ENCODE measurements at regions not wholly inside any gene's neighbourhood (a gene's known extent, or its start where the extent isn't known, plus 50 kb on each side); places are given as distances from the start of the nearest gene placed in this dataset.
"Not testable (repeated sequence)": the region's sequence is repeated elsewhere in the genome, so short reads cannot be mapped to it uniquely, and the experiment has no call there.

- Histone ChIP-seq H3K4me3 (ENCODE audit: low read depth, low read length) (no peak overlapping the region), H3K27ac (ENCODE audit: low read depth, low read length) (no peak overlapping the region), H3K4me1 (ENCODE audit: control insufficient read depth, insufficient read depth, low read length, unreplicated experiment) (no peaks in the 10 kb centered on the region), H2AFZ (ENCODE audit: low read length, unreplicated experiment) (no peak overlapping the region), H3K79me2 (ENCODE audit: control insufficient read depth, insufficient read depth, low read length, unreplicated experiment) (no peaks in the 10 kb centered on the region), H3K36me3 (ENCODE audit: insufficient read depth, low read length) (no peaks in the 10 kb centered on the region), H3K27me3 (ENCODE audit: insufficient read depth, low read length) (peaks cover 10% of the 10 kb centered on the region; the same call in 1 of the 2 replicates)
Measured at GRCh38 chr3:152891678-152892077, 56.7 kb downstream of the P2RY1 start.

GRCh38 chr3:152892446-152892845 is 57.5 kb downstream of the P2RY1 start:
- no peak overlapping the region for H3K27ac ChIP-seq (ENCODE audit: low read depth, low read length)
- peaks cover 10% of the 10 kb centered on the region; the same call in 1 of the 2 replicates for H3K27me3 ChIP-seq (ENCODE audit: insufficient read depth, low read length)
- H3K79me2 ChIP-seq (ENCODE audit: control insufficient read depth, insufficient read depth, low read length, unreplicated experiment) = no peaks in the 10 kb centered on the region
- H3K4me1 ChIP-seq (ENCODE audit: control insufficient read depth, insufficient read depth, low read length, unreplicated experiment) = no peaks in the 10 kb centered on the region
- H2AFZ ChIP-seq (ENCODE audit: low read length, unreplicated experiment) = no peak overlapping the region
- H3K4me3 ChIP-seq (ENCODE audit: low read depth, low read length) = no peak overlapping the region
- H3K36me3 ChIP-seq (ENCODE audit: insufficient read depth, low read length) = no peaks in the 10 kb centered on the region

GRCh38 chr3:152893647-152894046 is 58.7 kb downstream of the P2RY1 start:
- Histone ChIP-seq H2AFZ (ENCODE audit: low read length, unreplicated experiment) (no peak overlapping the region), H3K79me2 (ENCODE audit: control insufficient read depth, insufficient read depth, low read length, unreplicated experiment) (no peaks in the 10 kb centered on the region), H3K4me1 (ENCODE audit: control insufficient read depth, insufficient read depth, low read length, unreplicated experiment) (no peaks in the 10 kb centered on the region), H3K36me3 (ENCODE audit: insufficient read depth, low read length) (no peaks in the 10 kb centered on the region), H3K27me3 (ENCODE audit: insufficient read depth, low read length) (peaks cover 4% of the 10 kb centered on the region; the same call in 1 of the 2 replicates), H3K27ac (ENCODE audit: low read depth, low read length) (no peak overlapping the region), H3K4me3 (ENCODE audit: low read depth, low read length) (no peak overlapping the region)

- no peak overlapping the region for H3K4me3 ChIP-seq (ENCODE audit: low read depth, low read length)
- H3K4me1 ChIP-seq (ENCODE audit: control insufficient read depth, insufficient read depth, low read length, unreplicated experiment) = no peaks in the 10 kb centered on the region
- no peak overlapping the region for H3K27ac ChIP-seq (ENCODE audit: low read depth, low read length)
- H3K36me3 ChIP-seq (ENCODE audit: insufficient read depth, low read length) = no peaks in the 10 kb centered on the region
- H2AFZ ChIP-seq (ENCODE audit: low read length, unreplicated experiment) = no peak overlapping the region
- H3K27me3 ChIP-seq (ENCODE audit: insufficient read depth, low read length) = 0 out of 2 replicates have a peak, but pooled peaks cover 4% of the 10 kb centered on the region
- H3K79me2 ChIP-seq (ENCODE audit: control insufficient read depth, insufficient read depth, low read length, unreplicated experiment) = no peaks in the 10 kb centered on the region
Measured at GRCh38 chr3:152899306-152899705, 64.4 kb downstream of the P2RY1 start.

- Histone ChIP-seq H3K4me1 (ENCODE audit: control insufficient read depth, insufficient read depth, low read length, unreplicated experiment) (no peaks in the 10 kb centered on the region), H3K4me3 (ENCODE audit: low read depth, low read length) (no peak overlapping the region), H3K27me3 (ENCODE audit: insufficient read depth, low read length) (no peaks in the 10 kb centered on the region), H3K27ac (ENCODE audit: low read depth, low read length) (no peak overlapping the region), H3K36me3 (ENCODE audit: insufficient read depth, low read length) (no peaks in the 10 kb centered on the region), H2AFZ (ENCODE audit: low read length, unreplicated experiment) (no peak overlapping the region), H3K79me2 (ENCODE audit: control insufficient read depth, insufficient read depth, low read length, unreplicated experiment) (no peaks in the 10 kb centered on the region)
Measured at GRCh38 chr3:152902141-152902669, 67.3 kb downstream of the P2RY1 start.

GRCh38 chr3:152905631-152906030 is 70.7 kb downstream of the P2RY1 start:
- Histone ChIP-seq H3K36me3 (ENCODE audit: insufficient read depth, low read length) (no peaks in the 10 kb centered on the region), H3K79me2 (ENCODE audit: control insufficient read depth, insufficient read depth, low read length, unreplicated experiment) (no peaks in the 10 kb centered on the region), H3K4me3 (ENCODE audit: low read depth, low read length) (no peak overlapping the region)

GRCh38 chr3:152909180-152909883 is 74.4 kb downstream of the P2RY1 start:
- Histone ChIP-seq H3K36me3 (ENCODE audit: insufficient read depth, low read length) (no peaks in the 10 kb centered on the region), H3K4me1 (ENCODE audit: control insufficient read depth, insufficient read depth, low read length, unreplicated experiment) (peaks cover 11% of the 10 kb centered on the region), H3K27ac (ENCODE audit: low read depth, low read length) (no peak overlapping the region), H3K27me3 (ENCODE audit: insufficient read depth, low read length) (no peaks in the 10 kb centered on the region), H3K4me3 (ENCODE audit: low read depth, low read length) (no peak overlapping the region), H2AFZ (ENCODE audit: low read length, unreplicated experiment) (peak overlapping the region; percentile 9), H3K79me2 (ENCODE audit: control insufficient read depth, insufficient read depth, low read length, unreplicated experiment) (no peaks in the 10 kb centered on the region)

More at GRCh38 chr3:152905631-152906030, 70.7 kb downstream of the P2RY1 start:
- Histone ChIP-seq H2AFZ (ENCODE audit: low read length, unreplicated experiment) (no peak overlapping the region), H3K27me3 (ENCODE audit: insufficient read depth, low read length) (no peaks in the 10 kb centered on the region), H3K27ac (ENCODE audit: low read depth, low read length) (no peak overlapping the region), H3K4me1 (ENCODE audit: control insufficient read depth, insufficient read depth, low read length, unreplicated experiment) (peaks cover 11% of the 10 kb centered on the region)

GRCh38 chr3:152910211-152910610 is 75.3 kb downstream of the P2RY1 start:
- no peak overlapping the region for H3K27ac ChIP-seq (ENCODE audit: low read depth, low read length)
- peak overlapping the region; percentile 51 for H2AFZ ChIP-seq (ENCODE audit: low read length, unreplicated experiment)

GRCh38 chr3:152910966-152911365 is 76.0 kb downstream of the P2RY1 start:
- no peaks in the 10 kb centered on the region for H3K36me3 ChIP-seq (ENCODE audit: insufficient read depth, low read length)

More at GRCh38 chr3:152910211-152910610, 75.3 kb downstream of the P2RY1 start:
- Histone ChIP-seq H3K4me1 (ENCODE audit: control insufficient read depth, insufficient read depth, low read length, unreplicated experiment) (peaks cover 11% of the 10 kb centered on the region), H3K36me3 (ENCODE audit: insufficient read depth, low read length) (no peaks in the 10 kb centered on the region), H3K27me3 (ENCODE audit: insufficient read depth, low read length) (no peaks in the 10 kb centered on the region), H3K4me3 (ENCODE audit: low read depth, low read length) (no peak overlapping the region), H3K79me2 (ENCODE audit: control insufficient read depth, insufficient read depth, low read length, unreplicated experiment) (no peaks in the 10 kb centered on the region)

GRCh38 chr3:152914743-152915142 is 79.8 kb downstream of the P2RY1 start:
- H3K4me1 ChIP-seq (ENCODE audit: control insufficient read depth, insufficient read depth, low read length, unreplicated experiment); H3K27ac ChIP-seq (ENCODE audit: low read depth, low read length); H3K27me3 ChIP-seq (ENCODE audit: insufficient read depth, low read length); H2AFZ ChIP-seq (ENCODE audit: low read length, unreplicated experiment); H3K4me3 ChIP-seq (ENCODE audit: low read depth, low read length); H3K79me2 ChIP-seq (ENCODE audit: control insufficient read depth, insufficient read depth, low read length, unreplicated experiment); H3K36me3 ChIP-seq (ENCODE audit: insufficient read depth, low read length): not testable (repeated sequence)

More at GRCh38 chr3:152910966-152911365, 76.0 kb downstream of the P2RY1 start:
- Histone ChIP-seq H2AFZ (ENCODE audit: low read length, unreplicated experiment) (no peak overlapping the region), H3K27ac (ENCODE audit: low read depth, low read length) (no peak overlapping the region), H3K4me1 (ENCODE audit: control insufficient read depth, insufficient read depth, low read length, unreplicated experiment) (peaks cover 11% of the 10 kb centered on the region), H3K27me3 (ENCODE audit: insufficient read depth, low read length) (no peaks in the 10 kb centered on the region), H3K79me2 (ENCODE audit: control insufficient read depth, insufficient read depth, low read length, unreplicated experiment) (no peaks in the 10 kb centered on the region), H3K4me3 (ENCODE audit: low read depth, low read length) (no peak overlapping the region)

- Histone ChIP-seq H3K4me1 (ENCODE audit: control insufficient read depth, insufficient read depth, low read length, unreplicated experiment) (no peaks in the 10 kb centered on the region), H3K27me3 (ENCODE audit: insufficient read depth, low read length) (no peaks in the 10 kb centered on the region), H2AFZ (ENCODE audit: low read length, unreplicated experiment) (no peak overlapping the region), H3K27ac (ENCODE audit: low read depth, low read length) (no peak overlapping the region), H3K79me2 (ENCODE audit: control insufficient read depth, insufficient read depth, low read length, unreplicated experiment) (no peaks in the 10 kb centered on the region), H3K36me3 (ENCODE audit: insufficient read depth, low read length) (no peaks in the 10 kb centered on the region), H3K4me3 (ENCODE audit: low read depth, low read length) (no peak overlapping the region)
Measured at GRCh38 chr3:152915695-152916094, 80.8 kb downstream of the P2RY1 start.
